GM23248 (cell line): ENCODE measurements at regions not wholly inside any gene's neighbourhood (a gene's known extent, or its start where the extent isn't known, plus 50 kb on each side); places are given as distances from the start of the nearest gene placed in this dataset.

Source experiments
- EZH2 ChIP-seq: fragments of 200-600 bp; sonication (generic); IDR thresholded peaks from 2 replicates; pipeline ENCODE4 v1.6.1; 2018; ENCODE audit warnings: antibody characterized with exemption, mild to moderate bottlenecking; ENCODE audit not compliant: insufficient read depth, poor library complexity, severe bottlenecking
- EZH2phosphoT487 ChIP-seq: fragments of 200-600 bp; sonication (generic); IDR thresholded peaks from 2 replicates; pipeline ENCODE4 v1.6.1; 2018; ENCODE audit warnings: antibody characterized with exemption, moderate library complexity, mild to moderate bottlenecking, low read depth; ENCODE audit not compliant: insufficient read depth

DNA sequence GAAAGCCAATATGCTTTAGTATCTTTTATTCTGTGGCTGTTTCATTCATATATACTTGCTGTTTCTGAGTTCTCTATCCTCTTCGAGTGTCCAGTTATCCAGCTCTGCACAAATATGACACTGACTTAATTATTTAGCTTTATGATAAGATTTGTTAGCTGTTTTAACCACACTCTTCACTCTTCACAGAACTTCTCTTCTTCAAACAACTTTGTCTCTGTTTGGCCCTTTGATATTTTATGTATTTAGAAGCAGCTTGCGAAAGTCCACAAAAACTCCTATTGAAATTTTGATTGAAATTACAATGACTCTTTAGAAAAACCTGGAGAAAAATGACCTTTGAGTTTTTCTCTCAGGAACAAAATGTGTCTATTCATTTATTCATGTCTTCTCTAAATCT, 407.0 kb downstream of the CPS1 start:
- TF ChIP-seq EZH2 (no peak), EZH2phosphoT487 (no peak)
